GM18907 (cell line): ENCODE measurements at regions not wholly inside any gene's neighbourhood (a gene's known extent, or its start where the extent isn't known, plus 50 kb on each side); places are given as distances from the start of the nearest gene placed in this dataset.
A peak's percentile ranks its signal among the peaks of the same experiment; 100 is the strongest.

Experiments used
- ATAC-seq: cut with Tn5 transposase; IDR thresholded peaks from one replicate; pipeline ENCODE4 v1.9.1; 2021; ENCODE audit warnings: mild to moderate bottlenecking, moderate library complexity; ENCODE audit not compliant: unreplicated experiment

GRCh38 chr4:14087921-14088320 lies 460.4 kb upstream of the BOD1L1 start:
- ATAC-seq: peak; percentile 5

GRCh38 chr4:14091531-14091930 lies 464.0 kb upstream of the BOD1L1 start:
- ATAC-seq: no peak

- ATAC-seq: no peak
Measured at GRCh38 chr4:14091966-14092365, 464.4 kb upstream of the BOD1L1 start.

DNA sequence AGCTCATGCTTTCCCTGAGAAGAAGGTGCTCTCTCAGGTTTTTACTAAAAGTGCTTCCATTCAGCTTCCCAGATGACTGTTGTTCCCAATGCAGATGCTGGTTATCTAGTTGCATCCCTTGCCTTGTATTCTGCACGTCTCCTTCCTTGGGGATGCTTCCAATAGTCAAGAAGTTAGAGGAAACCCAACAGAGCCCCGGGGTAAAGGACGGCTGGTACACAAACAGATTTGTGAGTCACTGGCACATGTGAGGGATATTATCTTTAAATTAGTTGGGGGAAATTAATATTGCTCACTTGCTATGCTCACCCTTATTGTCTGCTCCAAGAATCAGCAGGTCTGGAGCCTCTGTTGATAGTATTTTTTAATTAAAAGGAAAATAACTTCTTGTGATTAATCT lies 465.2 kb upstream of the BOD1L1 start:
- ATAC-seq: no peak

- no peak for ATAC-seq
Measured at GRCh38 chr4:14095831-14096230, 468.3 kb upstream of the BOD1L1 start.

DNA sequence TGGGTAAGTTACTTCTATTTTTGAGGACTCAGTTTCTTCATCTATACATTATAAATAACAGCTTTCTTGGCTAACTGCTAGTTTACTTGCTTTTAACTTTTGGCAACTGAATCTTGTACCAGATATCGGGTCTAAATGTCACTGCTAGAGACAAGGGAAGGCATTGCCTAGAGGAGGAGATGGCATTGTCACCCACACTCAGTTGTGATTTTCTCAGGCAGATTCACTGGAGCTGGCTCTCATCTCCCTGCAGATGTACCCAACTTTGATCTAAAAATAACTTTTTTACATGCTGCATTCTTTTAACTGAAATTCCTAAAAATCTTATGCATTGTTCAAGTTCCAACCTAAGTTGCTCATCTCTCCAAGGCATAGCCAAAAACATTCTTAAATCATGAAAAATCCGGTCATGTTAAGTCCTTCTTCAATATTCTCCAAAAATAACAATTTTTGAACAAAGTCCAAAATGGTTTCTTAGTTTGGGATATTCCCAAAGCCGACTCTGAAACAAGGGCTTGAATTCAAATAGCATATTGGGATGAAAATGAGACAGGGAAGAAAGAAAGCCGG lies 469.0 kb upstream of the BOD1L1 start:
- no peak for ATAC-seq

- no peak for ATAC-seq
Measured at GRCh38 chr4:14100349-14100748, 472.8 kb upstream of the BOD1L1 start.

DNA sequence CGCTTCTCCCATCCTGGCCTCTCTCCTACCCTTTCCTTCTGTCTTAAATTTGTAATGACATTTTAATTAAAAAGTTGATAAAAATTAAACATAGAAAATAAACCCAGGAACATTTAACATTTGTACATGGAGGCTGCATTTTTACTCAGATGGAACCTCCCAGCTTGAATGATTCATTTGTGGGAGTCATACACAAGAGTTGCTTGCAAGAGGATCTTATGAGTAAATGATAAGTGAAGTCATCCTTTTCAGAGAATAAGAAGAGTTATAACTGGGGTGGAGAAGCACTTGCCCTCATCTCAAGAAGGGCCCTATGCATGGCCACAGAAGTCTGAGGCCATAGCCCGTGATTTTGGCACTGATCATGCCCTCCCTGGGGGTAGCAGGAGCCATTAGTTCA lies 482.9 kb upstream of the BOD1L1 start:
- no peak for ATAC-seq

- ATAC-seq: no peak
Measured at GRCh38 chr4:14111730-14112181, 484.2 kb upstream of the BOD1L1 start.

GRCh38 chr4:14115106-14115505 lies 487.6 kb upstream of the BOD1L1 start:
- no peak for ATAC-seq

DNA sequence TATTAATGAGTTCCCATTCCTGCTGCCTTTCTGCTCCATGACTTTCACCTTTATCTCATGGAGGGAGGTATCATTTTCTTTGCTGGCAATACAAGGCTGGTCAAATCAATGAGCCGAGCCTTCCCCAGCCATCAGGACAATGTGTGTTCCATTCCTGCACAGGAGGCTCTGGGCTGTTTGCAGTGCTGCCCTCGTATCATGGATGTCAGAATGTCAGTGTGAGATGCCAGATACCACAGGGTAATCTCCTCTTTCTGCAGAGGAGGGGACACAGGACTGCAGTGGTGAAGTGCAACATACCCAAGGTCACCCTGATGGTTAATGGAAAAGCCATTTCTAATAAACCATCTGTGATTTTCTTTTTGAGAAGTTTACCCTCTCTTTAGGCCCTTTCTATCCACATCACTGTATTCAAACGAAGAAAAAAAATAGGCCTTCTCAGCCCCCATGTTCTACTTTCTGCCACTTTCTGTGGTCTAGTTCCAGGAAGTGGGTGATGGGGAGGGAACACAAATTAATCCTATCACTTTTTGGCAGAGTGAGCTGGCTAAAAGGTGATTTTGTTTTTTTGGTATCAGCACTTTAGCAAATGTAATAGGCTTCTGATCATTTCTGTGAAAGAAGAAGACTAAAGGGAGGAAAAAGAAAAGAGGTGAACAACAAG lies 490.2 kb upstream of the BOD1L1 start:
- ATAC-seq: peak; percentile 67

GRCh38 chr4:14124816-14125215 lies 497.3 kb upstream of the BOD1L1 start:
- ATAC-seq: no peak

DNA sequence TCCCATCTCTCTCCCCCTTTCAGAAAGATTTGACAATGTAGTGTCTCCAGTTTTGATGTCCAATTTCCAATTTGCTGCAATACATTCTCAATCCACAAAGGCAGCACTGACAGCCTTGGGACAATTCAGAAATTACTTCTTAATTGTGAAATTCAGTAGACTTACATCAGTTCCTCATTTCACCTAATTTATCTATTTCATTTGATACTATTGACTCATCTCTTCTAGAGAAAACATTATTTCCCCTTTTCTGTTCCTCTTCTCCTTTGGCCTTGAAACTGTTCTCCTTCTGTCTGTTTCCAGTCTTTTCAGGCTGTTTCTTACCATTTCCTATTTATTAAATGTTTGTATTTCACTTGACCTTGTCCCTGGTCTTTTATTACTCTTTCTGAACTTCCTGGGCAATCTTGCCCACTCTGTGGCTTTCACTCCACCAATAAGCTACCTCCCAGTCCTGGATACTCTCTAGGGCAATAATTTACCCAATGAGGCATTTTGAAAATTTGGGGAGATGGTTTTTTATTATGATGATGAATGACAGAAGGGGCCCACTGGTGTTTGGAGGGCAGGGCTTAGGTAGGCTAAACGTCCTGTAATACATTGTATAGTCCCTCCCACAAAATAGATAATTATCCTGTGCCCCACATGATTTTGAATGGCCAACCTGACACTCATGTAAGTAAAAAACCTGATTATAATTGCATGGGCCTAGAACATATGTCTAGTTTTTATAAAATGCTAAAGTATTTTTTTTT lies 498.0 kb upstream of the BOD1L1 start:
- peak; percentile 93 for ATAC-seq

GRCh38 chr4:14130551-14130950 lies 503.0 kb upstream of the BOD1L1 start:
- no peak for ATAC-seq

- ATAC-seq: no peak
Measured at GRCh38 chr4:14131335-14131734, 503.8 kb upstream of the BOD1L1 start.

DNA sequence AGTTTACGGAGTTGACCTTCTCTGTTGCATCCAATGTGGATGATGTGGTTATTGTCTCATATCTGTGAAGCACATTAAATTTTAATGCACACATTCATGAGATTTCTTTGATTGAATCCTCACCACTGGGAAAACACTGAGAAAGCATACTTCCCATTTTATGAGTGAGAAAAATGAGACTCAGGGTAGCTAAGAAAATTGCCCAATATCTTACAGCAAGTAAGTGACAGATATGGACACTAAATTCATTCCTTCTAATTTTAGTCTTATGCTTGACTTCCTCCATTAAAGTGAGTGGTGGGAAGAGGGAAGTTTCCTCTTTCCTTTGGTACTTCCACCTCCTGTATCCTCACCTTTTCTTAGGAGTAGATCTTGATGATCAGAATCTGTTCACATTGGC lies 504.8 kb upstream of the BOD1L1 start:
- ATAC-seq: no peak

GRCh38 chr4:14138106-14138505 lies 510.6 kb upstream of the BOD1L1 start:
- no peak for ATAC-seq

GRCh38 chr4:14143892-14144291 lies 516.4 kb upstream of the BOD1L1 start:
- no peak for ATAC-seq

DNA sequence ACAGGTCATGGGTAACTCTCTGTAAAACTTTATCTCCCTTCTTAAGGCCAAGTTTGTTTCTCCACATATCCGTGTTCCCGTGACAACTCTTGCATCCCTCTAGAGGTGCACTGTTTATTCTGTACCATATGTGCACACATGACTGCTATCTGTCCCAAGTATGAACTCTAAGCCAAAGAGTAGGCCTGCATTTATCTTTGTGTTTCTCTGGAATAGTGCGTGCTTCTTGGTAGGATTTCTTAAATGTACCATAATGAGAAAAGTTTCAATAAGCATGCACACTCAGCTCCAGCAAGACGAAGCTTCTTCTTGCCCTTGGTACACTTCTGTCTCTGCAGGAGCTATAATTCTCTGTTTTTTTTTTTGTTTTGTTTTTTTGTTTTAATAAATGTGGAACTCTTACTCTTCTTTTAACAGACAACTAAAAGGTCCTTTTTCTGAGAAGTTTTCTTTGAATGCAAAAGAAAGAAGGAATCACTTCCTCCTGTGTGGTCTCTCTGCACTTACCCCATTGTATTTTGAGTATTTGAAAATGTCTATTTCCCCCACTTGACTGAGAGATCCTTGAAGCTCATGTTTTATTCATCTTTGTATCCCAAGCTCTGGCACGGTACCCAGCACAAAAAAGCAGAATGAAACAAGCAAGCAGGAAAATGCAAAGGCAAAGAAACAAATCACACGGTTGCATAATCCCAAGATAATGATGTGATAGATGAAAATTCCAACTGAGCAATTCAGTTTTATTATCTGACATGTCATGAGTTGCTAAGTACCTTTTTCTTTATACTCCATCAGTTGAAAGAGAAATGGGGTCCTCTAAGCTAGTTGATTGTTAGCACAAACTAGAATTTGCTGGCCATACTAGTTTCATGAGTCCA lies 521.9 kb upstream of the BOD1L1 start:
- ATAC-seq: no peak

- ATAC-seq: no peak
Measured at GRCh38 chr4:14151101-14151500, 523.6 kb upstream of the BOD1L1 start.

DNA sequence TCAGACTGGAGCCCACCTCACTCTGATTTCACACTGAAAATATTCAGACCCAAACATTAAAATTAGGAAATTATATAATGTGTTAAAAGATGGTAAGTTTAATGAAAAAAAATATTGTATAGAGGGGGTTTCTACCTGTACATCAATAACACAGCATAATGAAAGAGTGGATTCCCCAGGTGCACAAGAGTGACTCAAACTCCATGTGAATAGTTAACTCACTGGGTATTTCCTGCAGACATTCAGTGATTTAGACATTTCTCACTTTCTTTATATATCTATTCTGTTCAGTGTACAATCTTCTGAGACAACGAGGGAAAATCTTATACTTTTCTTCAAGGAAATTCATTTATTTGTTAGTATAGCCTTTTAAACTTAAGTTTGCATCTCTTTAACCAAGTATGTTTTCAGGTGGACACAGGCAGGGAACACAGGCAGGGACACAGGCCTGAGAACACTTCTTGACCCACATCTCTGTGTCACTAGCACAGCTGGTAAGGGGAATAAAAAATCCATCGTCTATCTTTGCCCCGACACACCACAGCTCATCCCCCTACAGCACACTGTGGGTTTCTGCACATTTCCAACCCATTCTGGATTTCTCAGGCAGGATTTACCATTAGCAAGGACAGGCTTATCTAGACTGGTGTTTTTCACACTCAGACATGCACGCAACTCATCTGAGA lies 525.5 kb upstream of the BOD1L1 start:
- ATAC-seq: peak; percentile 88
